Stimulated activated naive B cell treated with anti-CD40 and anti-IgM and Interleukin-4, amounts not matched to agents 10 μg/mL and 1 μg/mL and 100 μg/mL, for 72 hours (primary cell): ENCODE measurements at regions not wholly inside any gene's neighbourhood (a gene's known extent, or its start where the extent isn't known, plus 50 kb on each side); places are given as distances from the start of the nearest gene placed in this dataset.
"Not testable (repeated sequence)": the region's sequence is repeated elsewhere in the genome, so short reads cannot be mapped to it uniquely, and the experiment has no call there.

Experiments used
- ATAC-seq, 2 donors: fragments of 150-1000 bp; cut with Tn5 transposase; replicated peaks; 2 replicates each; pipeline ENCODE4 v1.10.0; 2021; ENCODE audit warnings: moderate library complexity in 1 of 2
- DNase-seq: peaks from one replicate; pipeline ENCODE4 v3.0.0; 2021
- H3K27ac Mint-ChIP-seq: one replicate; pipeline ENCODE4 v1.8.0; 2022; ENCODE audit warnings: mild to moderate bottlenecking, mixed read lengths
- H3K27me3 Mint-ChIP-seq, 2 donors: one replicate each; pipeline ENCODE4 v1.8.0; 2022; ENCODE audit warnings: mixed read lengths in 2 of 2
- H3K36me3 Mint-ChIP-seq, 2 donors: one replicate each; pipeline ENCODE4 v1.8.0; 2022; ENCODE audit warnings: mixed read lengths in 2 of 2, mild to moderate bottlenecking in 1 of 2
- H3K4me1 Mint-ChIP-seq, 2 donors: one replicate each; pipeline ENCODE4 v1.8.0; 2022; ENCODE audit warnings: mixed read lengths in 2 of 2, mild to moderate bottlenecking in 1 of 2
- H3K4me3 Mint-ChIP-seq, 2 donors: one replicate each; pipeline ENCODE4 v1.8.0; 2022; ENCODE audit warnings: mild to moderate bottlenecking in 2 of 2, mixed read lengths in 2 of 2, moderate library complexity in 1 of 2
- H3K9me3 Mint-ChIP-seq, 2 donors: one replicate each; pipeline ENCODE4 v1.8.0; 2022; ENCODE audit warnings: mixed read lengths in 2 of 2, mild to moderate bottlenecking in 1 of 2

DNA sequence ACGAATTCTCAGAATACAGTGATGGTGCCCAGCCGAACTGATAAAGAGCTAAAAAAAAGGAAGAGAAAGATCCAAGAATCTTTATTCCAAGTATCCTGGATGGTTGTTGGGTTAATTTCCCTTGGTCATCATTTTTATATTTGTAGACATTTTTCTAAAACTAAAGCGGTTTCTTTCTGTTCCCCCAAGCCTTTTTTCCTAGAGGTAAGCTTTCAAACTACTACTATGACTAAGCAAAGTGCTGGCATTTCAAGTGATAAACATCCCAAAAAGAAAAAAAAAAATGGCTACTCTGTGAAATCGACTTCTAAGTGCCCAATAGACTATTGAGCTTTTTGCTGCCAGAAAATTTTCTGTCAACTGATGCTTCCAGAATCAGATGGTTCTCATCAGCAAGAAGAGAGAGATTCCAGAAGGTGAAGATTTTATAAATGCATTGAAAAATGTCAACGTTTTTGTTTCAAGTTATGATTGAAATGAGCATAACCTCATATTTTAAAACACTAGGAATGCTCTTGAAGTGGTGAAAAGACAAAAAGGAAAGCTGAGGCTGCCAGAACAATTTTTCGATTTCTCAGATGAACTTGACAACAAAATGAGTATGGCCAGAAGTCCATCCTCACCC, 96.1 kb upstream of the ZC3H11B start:
- Mint-ChIP-seq H3K36me3 (no peaks in the 10 kb centered on the region), H3K4me3 (no peak overlapping the region), H3K27ac (no peak overlapping the region), H3K9me3 (peaks cover 0 to 2% of the 10 kb centered on the region in 2 donors), H3K27me3 (peaks cover 0 to 4% of the 10 kb centered on the region in 2 donors), H3K4me1 (no peaks in the 10 kb centered on the region)
- no peak for DNase-seq
- ATAC-seq, result no peak

DNA sequence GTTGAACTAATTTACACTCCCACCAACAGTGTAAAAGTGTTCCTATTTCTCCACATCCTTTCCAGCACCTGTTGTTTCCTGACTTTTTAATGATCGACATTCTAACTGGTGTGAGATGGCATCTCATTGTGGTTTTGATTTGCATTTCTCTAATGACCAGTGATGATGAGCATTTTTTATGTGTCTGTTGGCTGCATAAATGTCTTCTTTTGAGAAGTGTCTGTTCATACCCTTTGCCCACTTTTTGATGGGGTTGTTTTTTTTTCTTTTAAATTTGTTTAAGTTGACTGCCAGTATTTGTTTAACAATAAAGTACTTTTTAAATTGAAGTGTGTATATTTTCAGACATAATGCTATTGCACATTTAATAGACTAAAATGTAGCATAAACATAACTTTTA, 95.0 kb upstream of the ZC3H11B start:
- H3K27me3 Mint-ChIP-seq, H3K4me3 Mint-ChIP-seq, H3K27ac Mint-ChIP-seq, ATAC-seq, H3K9me3 Mint-ChIP-seq, DNase-seq, H3K36me3 Mint-ChIP-seq, H3K4me1 Mint-ChIP-seq: not testable (repeated sequence)

DNA sequence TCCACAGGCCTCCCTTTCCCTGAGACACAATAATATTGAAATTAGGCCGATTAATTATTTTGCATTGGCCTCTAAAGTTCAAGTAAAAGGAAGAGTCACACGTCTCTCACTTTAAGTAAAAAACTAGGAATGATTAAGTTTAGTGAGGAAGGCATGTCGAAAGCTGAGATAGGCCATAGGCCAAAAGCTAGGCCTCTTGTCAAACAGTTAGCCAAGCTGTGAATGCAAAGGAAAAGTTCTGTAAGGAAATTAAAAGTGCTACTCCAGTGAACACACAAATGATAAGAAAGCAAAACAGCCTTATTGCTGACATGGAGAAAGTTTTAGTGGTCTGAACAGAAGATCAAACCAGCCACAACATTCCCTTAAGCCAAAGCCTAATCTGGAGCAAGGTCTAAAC, 91.4 kb upstream of the ZC3H11B start:
- DNase-seq, H3K36me3 Mint-ChIP-seq, H3K4me1 Mint-ChIP-seq, H3K4me3 Mint-ChIP-seq, H3K27ac Mint-ChIP-seq, H3K9me3 Mint-ChIP-seq, ATAC-seq, H3K27me3 Mint-ChIP-seq: not testable (repeated sequence)

DNA sequence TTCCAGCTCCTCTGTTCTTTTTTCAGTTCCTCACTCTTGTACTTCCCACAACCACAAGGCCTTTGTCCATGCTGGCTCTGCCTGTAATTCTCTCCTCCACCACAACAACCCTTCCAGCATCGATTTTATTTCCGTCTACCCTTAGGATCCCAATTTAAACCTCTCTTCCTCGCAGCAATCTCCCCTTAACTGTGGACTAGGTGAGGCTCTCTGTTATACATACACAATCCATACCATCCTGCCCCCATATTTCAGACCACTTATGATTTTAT, 90.4 kb upstream of the ZC3H11B start:
- Mint-ChIP-seq H3K9me3 (peaks cover 0 to 4% of the 10 kb centered on the region in 2 donors), H3K4me3 (no peak overlapping the region), H3K27me3 (peaks cover 0 to 6% of the 10 kb centered on the region in 2 donors), H3K27ac (no peak overlapping the region), H3K36me3 (no peaks in the 10 kb centered on the region), H3K4me1 (no peaks in the 10 kb centered on the region)
- ATAC-seq (no peak), DNase-seq (no peak)

DNA sequence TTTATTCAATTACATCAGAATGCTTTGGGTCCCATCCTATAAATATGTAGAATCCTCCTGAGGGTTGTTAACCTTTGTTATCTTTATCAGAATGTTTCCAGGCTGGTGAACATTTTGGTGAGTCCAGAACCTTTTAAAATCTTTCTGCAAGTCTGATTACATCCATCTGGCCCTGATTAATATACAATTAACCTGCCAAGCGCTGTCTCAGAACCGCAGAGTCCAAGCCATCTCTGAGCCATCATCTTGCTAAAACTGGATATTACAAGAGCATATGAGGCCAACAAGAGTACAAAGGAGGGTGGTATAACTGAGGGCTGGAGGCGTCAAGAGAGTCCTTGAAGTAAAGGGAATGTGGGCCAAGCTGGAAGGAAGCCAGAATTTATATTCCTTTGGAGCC, 88.6 kb upstream of the ZC3H11B start:
- no peak for ATAC-seq
- peaks cover 0 to 4% of the 10 kb centered on the region in 2 donors for H3K9me3 Mint-ChIP-seq
- no peaks in the 10 kb centered on the region for H3K36me3 Mint-ChIP-seq
- no peak for DNase-seq
- H3K4me1 Mint-ChIP-seq, result no peaks in the 10 kb centered on the region
- no peak overlapping the region for H3K4me3 Mint-ChIP-seq
- peaks cover 0 to 6% of the 10 kb centered on the region in 2 donors for H3K27me3 Mint-ChIP-seq
- H3K27ac Mint-ChIP-seq, result no peak overlapping the region

DNA sequence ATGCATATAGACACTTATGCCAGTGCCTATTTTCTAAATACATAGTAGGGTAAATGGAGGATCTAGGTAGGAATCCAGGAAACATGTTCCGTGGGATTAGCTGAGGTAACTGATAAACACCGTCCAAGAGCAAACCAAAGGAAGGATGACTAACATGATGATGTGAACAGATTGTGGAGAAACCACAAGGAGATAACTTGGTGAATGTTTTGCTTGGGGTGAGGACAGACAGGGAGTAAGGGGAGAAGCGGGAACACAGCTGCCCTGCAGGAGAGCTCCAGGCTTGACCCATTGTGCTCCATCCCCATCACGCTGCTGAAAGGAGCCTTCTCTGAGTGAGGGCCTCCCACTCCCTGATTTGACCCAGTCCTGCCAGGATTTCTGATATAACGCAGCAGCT, 87.0 kb upstream of the ZC3H11B start:
- H3K4me3 Mint-ChIP-seq, result no peak overlapping the region
- no peak for DNase-seq

DNA sequence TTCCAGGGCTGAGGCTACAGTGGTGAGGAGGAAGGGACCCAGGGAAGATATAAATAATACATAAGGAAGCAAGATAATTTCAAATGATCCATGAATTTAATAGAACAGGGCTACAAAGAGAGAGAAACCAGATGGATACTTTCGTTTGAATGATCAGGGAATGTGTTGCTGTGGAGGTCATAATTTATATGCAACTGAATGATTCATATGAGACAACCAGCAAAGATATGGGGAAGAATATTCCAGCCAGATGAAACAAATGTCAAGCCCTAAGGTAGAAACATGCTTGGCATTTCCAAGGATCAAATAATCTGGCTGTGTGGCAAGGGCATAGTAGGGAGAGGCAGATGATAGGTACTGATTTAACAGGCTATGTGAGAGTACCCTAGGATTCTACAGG, 84.8 kb upstream of the ZC3H11B start:
- Mint-ChIP-seq H3K4me3 (no peak overlapping the region), H3K36me3 (no peaks in the 10 kb centered on the region), H3K9me3 (peaks cover 0 to 1% of the 10 kb centered on the region in 2 donors), H3K27ac (no peak overlapping the region), H3K27me3 (peaks cover 0 to 6% of the 10 kb centered on the region in 2 donors), H3K4me1 (no peaks in the 10 kb centered on the region)
- no peak for ATAC-seq
- DNase-seq, result no peak

More for the DNA sequence above, 87.0 kb upstream of the ZC3H11B start:
- ATAC-seq, result no peak
- peaks cover 0 to 6% of the 10 kb centered on the region in 2 donors for H3K27me3 Mint-ChIP-seq
- H3K9me3 Mint-ChIP-seq, result peaks cover 0 to 1% of the 10 kb centered on the region in 2 donors
- H3K27ac Mint-ChIP-seq, result no peak overlapping the region
- H3K36me3 Mint-ChIP-seq, result no peaks in the 10 kb centered on the region
- no peaks in the 10 kb centered on the region for H3K4me1 Mint-ChIP-seq

DNA sequence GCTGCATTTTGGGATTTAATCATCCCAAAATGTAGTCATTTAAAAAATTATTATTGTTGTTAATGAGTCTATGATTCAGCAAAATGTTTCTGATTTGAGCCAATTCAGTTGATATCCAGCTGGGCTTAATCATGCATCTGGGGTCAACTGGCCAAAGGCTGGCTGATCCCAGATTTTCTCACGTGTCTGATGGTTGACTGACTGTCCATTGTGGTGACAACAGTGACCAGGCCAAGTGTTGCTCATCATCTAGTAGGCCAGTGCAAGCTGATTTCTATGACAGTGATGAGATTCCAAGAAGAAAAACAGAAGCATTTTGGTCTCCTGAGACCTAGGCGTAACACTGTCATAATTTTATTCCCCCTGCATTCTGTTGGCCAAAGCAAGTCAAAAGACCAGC, 80.1 kb upstream of the ZC3H11B start:
- Mint-ChIP-seq H3K4me1 (no peaks in the 10 kb centered on the region), H3K9me3 (no peaks in the 10 kb centered on the region)
- no peak for DNase-seq

DNA sequence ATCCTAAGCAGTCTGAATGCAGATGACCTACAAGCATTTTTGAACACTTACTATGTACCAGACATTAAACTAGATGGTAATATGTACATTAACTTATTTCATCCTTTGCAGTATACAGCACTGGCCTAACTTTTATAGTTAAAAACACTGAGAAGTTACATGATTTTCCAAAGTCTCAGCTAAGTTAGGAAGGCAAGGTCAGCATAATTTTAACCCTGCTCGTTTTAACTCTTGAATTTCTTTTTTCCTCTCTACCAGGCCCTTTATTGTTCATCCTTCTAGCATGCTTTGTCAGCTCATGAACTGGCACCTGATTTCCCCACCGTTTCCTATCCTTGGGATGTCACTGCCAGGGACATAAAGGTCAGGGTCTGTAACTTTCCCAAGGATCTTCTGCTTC, 76.9 kb upstream of the ZC3H11B start:
- H3K27ac Mint-ChIP-seq, result no peak overlapping the region
- ATAC-seq (no peak), DNase-seq (no peak)
- H3K27me3 Mint-ChIP-seq, result peaks cover 4 to 5% of the 10 kb centered on the region in 2 donors
- H3K4me1 Mint-ChIP-seq, result no peaks in the 10 kb centered on the region
- no peak overlapping the region for H3K4me3 Mint-ChIP-seq
- no peaks in the 10 kb centered on the region for H3K9me3 Mint-ChIP-seq
- H3K36me3 Mint-ChIP-seq, result no peaks in the 10 kb centered on the region

More for the DNA sequence above, 80.1 kb upstream of the ZC3H11B start:
- no peak for ATAC-seq
- Mint-ChIP-seq H3K4me3 (no peak overlapping the region), H3K27me3 (peaks cover 4 to 5% of the 10 kb centered on the region in 2 donors), H3K27ac (no peak overlapping the region), H3K36me3 (no peaks in the 10 kb centered on the region)

DNA sequence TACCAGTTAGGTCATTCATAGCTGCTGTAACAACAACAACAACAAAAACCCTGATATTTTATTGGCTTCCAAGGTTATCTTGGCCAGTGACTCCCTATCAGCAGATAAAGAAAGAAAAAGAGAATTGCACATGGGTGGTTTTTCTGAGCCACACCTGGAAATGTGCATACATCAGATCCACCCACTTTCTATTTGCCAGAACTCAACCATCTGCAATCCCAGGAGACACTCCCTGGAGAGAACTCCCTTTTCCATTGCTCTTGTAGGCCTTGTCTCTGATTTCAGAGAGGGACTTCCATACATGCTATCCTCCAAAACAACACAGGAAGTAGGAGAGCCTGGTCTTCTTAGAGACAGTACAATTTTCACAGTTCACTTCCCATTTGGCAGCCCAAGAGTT, 74.9 kb upstream of the ZC3H11B start:
- Mint-ChIP-seq H3K27me3 (peaks cover 4 to 5% of the 10 kb centered on the region in 2 donors), H3K4me1 (no peaks in the 10 kb centered on the region), H3K4me3 (no peak overlapping the region), H3K9me3 (no peaks in the 10 kb centered on the region), H3K36me3 (no peaks in the 10 kb centered on the region), H3K27ac (no peak overlapping the region)
- DNase-seq, result no peak
- no peak for ATAC-seq

DNA sequence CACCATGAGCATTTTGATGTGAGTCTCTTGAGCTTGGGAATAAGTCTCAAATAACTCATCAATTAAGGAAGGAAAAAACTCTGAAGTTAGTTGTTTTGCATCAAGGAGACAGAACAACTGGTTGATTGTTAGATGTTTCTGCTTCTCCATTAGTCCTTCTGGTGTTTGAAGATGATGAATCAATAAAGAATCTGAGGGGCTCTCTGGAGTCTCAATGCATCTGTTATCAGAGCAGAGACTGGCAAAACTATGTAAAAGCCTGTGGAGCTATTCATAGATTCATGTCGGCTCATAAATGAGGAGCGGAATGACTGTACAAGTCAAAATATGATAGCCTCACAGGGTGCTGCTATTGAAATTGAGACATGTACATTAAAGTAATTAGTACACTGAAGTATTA, 73.3 kb upstream of the ZC3H11B start:
- Mint-ChIP-seq H3K9me3 (no peaks in the 10 kb centered on the region), H3K4me1 (no peaks in the 10 kb centered on the region), H3K27me3 (peaks cover 4 to 5% of the 10 kb centered on the region in 2 donors), H3K4me3 (no peak overlapping the region), H3K36me3 (no peaks in the 10 kb centered on the region), H3K27ac (no peak overlapping the region)
- ATAC-seq (no peak), DNase-seq (no peak)

DNA sequence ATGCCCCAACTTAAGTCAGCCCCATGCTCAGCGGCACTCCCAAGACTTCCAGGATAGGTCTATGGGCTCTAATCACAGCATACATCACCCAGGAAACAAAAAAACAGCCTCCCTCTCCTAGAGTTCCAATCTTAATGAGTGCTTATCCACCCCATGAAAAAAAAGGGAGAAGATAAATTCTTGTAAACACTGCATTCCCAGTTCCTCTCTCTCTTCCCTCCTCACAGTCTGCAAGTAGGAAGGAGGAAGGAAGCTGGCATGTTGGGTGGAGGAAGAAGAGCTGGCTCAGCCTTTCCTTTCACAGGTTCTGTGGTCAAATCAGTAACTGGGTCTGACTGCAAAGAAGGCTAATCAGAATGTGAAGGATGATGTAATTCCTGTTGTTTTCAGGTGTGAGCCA, 69.9 kb upstream of the ZC3H11B start:
- H3K9me3 Mint-ChIP-seq, result no peaks in the 10 kb centered on the region
- DNase-seq (no peak), ATAC-seq (no peak)
- no peak overlapping the region for H3K4me3 Mint-ChIP-seq
- H3K36me3 Mint-ChIP-seq, result no peaks in the 10 kb centered on the region
- H3K4me1 Mint-ChIP-seq, result no peaks in the 10 kb centered on the region
- H3K27me3 Mint-ChIP-seq, result no peaks in the 10 kb centered on the region
- H3K27ac Mint-ChIP-seq, result no peak overlapping the region

DNA sequence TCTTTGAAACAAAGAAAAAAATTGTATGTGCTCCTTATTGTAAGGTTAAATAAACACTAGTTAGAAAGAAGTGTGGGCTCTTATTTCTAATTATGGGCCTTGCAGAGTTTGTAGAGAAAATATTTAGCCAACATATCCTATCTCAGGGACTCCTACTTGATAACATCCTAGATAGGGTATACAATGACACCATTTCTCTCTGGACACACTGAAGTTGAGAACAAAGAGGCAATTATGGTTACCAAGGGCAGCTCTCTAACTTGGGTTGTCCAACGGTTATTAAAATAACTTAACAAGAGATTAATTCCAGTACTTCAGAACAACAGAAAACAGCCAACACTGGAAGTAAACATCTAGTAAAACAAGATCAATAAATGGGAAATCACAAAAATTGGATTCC, 69.0 kb upstream of the ZC3H11B start:
- no peaks in the 10 kb centered on the region for H3K9me3 Mint-ChIP-seq
- H3K4me1 Mint-ChIP-seq, result no peaks in the 10 kb centered on the region
- DNase-seq (no peak), ATAC-seq (no peak)
- H3K4me3 Mint-ChIP-seq, result no peak overlapping the region
- H3K27me3 Mint-ChIP-seq, result no peaks in the 10 kb centered on the region
- no peak overlapping the region for H3K27ac Mint-ChIP-seq
- H3K36me3 Mint-ChIP-seq, result no peaks in the 10 kb centered on the region

DNA sequence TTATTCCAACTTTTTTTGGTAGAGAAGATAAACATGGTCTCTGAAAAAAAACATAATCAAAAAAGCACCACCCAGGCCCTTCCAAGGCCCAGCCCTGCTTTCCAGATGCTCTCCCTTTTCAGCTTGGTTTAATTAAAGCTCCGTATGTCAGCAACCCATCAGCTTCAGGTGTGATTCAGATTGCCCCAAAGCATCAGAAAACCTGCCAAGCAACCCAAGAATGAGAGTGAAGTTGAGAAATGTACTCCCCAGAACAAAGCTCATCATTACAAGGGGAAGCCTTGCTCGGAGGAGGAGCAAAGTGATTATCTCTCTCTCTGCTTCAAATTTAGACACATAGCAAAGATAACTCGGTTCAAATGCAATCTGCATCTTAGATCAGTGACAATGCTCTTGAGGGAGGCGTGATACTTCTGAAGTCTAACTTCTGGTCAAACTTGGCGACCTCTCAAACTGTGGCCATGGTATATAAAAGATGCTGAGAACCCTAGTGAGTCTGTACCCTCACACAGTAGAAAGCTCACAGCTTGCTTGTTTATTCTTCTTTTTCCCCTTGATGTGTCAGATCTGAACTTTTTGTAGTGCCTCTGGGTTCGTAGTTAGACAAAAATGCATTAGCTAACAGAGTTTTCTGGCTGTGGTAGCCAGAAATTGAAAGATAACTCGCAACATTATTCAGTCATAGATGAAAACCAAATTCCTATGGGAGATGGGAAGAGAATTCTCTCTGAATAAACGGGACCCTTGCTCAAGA, 63.3 kb upstream of the ZC3H11B start:
- H3K27ac Mint-ChIP-seq, result no peak overlapping the region
- H3K9me3 Mint-ChIP-seq, result no peaks in the 10 kb centered on the region
- no peak overlapping the region for H3K4me3 Mint-ChIP-seq
- ATAC-seq, result no peak
- H3K36me3 Mint-ChIP-seq, result no peaks in the 10 kb centered on the region
- no peak for DNase-seq
- H3K27me3 Mint-ChIP-seq, result no peaks in the 10 kb centered on the region
- no peaks in the 10 kb centered on the region for H3K4me1 Mint-ChIP-seq

DNA sequence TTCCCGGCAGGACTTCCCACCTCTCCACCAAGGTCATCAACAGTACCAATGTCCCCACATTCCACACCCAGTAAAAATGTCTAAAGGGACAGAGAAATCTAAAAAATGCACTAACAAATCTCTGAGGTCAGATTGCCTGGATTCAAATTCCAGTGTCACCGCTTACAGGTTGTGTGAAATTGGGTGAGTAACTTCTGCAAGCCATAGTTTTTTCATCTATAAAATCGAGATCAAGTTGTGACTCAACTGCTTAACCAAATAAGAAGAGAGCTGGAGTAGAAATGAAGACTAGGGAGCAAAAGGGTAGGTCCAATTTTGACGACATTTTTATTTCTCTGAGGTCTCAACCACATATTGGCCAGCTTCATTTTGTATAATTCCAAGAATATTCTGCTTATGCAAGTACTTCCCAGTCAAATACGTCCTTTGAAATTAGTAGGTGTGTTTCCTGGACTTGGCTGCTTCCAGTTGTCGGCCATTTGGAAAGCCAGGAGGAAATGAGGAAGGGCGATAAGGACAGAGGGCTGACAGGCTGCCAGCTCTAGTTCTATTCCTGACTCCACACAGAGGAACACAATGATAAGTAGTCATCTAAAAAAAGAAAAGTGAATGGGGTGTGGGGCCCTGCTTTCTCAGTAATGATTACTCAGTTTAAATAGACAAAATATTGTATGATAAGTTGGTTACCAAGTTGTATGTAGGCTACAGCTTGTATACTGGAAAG, 57.7 kb upstream of the ZC3H11B start:
- DNase-seq (no peak), ATAC-seq (no peak)
- Mint-ChIP-seq H3K4me3 (no peak overlapping the region), H3K27ac (no peak overlapping the region), H3K36me3 (no peaks in the 10 kb centered on the region), H3K9me3 (peaks cover 0 to 1% of the 10 kb centered on the region in 2 donors), H3K27me3 (no peaks in the 10 kb centered on the region), H3K4me1 (no peaks in the 10 kb centered on the region)
